Activated CD4-positive, alpha-beta T cell treated with anti-CD3 and anti-CD28 coated beads, Interleukin-2, amount 50 U/mL, for 24 hours (primary cell): ENCODE measurements at regions not wholly inside any gene's neighbourhood (a gene's known extent, or its start where the extent isn't known, plus 50 kb on each side); places are given as distances from the start of the nearest gene placed in this dataset.
"Not testable (repeated sequence)": the region's sequence is repeated elsewhere in the genome, so short reads cannot be mapped to it uniquely, and the experiment has no call there.

Experiments used
- DNase-seq, 2 donors: peaks; one replicate each; pipeline ENCODE4 v3.0.0-alpha.2; 2020; ENCODE audit warnings: low read depth in 1 of 2, low spot score in 1 of 2

- DNase-seq = no peak
These were observed 1496.0 kb downstream of the UQCRFS1 start for GRCh38 chr19:27716922-27717321.

DNA sequence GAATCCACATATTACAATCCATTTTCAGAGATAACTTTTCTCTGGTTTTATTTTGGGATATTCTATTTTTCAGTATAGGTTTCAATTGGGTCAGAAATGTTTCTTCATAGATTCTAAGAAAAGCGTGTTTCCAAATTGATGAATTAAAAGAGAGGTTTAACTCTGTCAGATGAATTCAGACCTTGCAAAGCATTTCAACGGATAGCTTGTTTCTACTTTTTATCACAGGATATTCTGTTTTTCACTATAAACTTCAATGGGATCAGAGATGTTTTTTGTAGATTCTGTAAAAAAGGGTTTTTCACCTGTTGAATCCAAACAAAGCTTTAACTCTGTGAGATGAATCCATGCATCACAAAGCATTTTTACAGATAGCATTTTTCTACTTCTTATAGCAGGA is 1498.1 kb downstream of the UQCRFS1 start:
- DNase-seq = no peak

- no peak for DNase-seq
These were observed 1503.5 kb downstream of the UQCRFS1 start for GRCh38 chr19:27709496-27709895.

DNA sequence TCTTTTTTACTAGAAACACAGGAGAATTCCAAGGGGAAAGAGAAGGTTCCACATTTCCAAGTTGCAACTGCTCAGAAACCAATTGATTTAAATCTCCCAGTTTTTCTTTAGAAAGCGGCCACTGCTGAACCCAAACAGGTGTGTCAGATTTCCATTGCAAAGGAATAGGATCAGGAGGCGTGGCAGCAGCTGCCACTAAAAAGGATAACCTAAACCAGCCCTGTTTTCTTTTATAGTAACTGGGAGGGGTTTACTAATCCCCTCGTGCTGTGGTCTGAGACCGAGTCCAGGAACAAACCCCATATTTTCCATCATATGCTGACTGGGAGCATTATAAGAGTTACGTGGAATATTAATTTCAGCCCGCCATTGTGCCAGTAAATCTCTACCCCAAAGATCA is 1504.0 kb downstream of the UQCRFS1 start:
- DNase-seq = not testable (repeated sequence)

GRCh38 chr19:27707026-27707425 is 1505.9 kb downstream of the UQCRFS1 start:
- DNase-seq = not testable (repeated sequence)

GRCh38 chr19:27705896-27706295 is 1507.1 kb downstream of the UQCRFS1 start:
- no peak for DNase-seq

GRCh38 chr19:27694361-27695055 is 1518.4 kb downstream of the UQCRFS1 start:
- DNase-seq = no peak

DNA sequence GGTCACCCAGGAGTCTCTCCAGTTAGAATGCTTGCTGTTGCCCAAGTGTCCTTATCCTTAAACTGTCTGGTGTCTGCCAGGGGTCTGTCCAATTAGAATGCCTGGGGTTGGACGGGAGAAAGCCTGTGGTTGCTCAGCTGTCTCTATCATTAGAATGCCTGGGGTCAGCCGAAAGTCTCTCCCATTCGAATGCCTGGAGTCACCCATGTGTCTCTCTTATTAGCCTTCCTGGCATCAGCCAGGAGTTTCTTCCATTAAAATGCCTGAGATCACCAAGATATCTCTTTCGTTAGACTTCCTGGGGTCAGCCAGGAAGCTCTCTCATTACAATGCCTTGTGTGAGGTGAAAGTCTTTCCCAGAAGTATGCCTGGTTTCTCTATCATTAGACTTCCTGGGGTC is 1521.0 kb downstream of the UQCRFS1 start:
- DNase-seq = no peak

DNA sequence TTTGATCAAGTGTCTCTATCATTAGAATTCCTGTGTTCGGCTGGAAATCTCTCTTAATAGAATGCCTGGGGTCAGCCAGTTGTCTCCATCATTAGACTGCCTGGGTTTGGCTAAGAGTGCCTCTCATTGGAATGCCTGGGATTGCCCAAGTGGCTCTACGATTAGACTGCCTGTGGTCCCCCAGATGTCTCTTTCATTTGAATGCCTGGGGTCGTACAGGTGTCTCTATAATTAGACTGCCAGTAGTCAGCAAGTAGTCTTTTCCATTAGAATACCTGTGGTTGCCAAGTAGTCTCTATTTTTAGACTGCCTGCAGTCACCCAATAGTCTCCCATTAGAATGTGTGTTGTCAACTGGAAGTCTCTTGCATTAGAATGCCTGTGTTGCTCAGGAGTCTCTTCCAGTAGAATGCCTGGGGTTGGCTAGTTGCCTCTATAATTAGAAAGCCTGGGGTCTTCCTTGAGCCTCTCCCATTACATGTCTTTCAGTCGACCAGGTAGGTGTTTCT is 1523.2 kb downstream of the UQCRFS1 start:
- no peak for DNase-seq

GRCh38 chr19:27684293-27684692 is 1528.7 kb downstream of the UQCRFS1 start:
- no peak for DNase-seq

DNA sequence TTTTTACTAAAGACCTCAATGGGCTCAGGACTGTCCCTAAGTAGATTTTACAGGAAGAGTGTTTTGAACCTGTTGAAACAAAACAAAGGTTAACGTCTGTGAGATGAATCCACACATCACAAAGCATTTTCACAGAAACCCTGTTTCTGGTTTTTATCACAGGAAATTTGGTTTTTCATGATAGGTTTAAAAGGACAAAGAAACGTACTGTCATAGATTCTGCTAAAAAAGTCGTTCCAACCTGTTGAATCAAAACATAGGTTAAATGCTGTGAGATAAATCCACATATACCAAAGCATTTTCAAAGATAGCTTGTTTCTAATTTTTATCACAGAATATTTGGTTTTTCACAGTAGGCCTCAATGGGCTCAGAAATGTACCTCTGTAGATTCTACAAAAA is 1531.0 kb downstream of the UQCRFS1 start:
- no peak for DNase-seq

GRCh38 chr19:27679905-27680304 is 1533.0 kb downstream of the UQCRFS1 start:
- no peak for DNase-seq

- no peak for DNase-seq
These were observed 1533.6 kb downstream of the UQCRFS1 start for GRCh38 chr19:27679399-27679798.

- DNase-seq = no peak
These were observed 1536.1 kb downstream of the UQCRFS1 start for GRCh38 chr19:27676877-27677276.

- no peak for DNase-seq
These were observed 1536.6 kb downstream of the UQCRFS1 start for GRCh38 chr19:27676334-27676733.

DNA sequence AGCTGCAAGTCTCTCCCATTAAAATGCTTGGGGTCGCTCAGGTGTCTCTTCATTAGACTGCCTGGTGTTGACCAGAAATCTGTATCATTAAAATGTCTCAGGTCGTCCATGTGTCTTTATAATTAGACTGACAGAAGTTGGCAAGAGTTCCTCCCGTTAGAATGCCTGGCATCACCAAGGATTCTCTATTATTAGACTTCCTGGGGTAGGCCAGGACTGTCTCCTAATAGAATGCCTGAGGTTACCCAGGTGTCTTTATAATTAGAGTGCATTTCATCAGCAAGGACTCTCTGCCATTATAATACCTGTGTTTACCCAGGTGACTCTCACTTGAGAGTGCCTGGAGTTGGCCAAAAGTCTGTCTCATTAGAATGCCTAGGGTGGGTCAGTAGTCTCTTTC is 1537.2 kb downstream of the UQCRFS1 start:
- DNase-seq = no peak

DNA sequence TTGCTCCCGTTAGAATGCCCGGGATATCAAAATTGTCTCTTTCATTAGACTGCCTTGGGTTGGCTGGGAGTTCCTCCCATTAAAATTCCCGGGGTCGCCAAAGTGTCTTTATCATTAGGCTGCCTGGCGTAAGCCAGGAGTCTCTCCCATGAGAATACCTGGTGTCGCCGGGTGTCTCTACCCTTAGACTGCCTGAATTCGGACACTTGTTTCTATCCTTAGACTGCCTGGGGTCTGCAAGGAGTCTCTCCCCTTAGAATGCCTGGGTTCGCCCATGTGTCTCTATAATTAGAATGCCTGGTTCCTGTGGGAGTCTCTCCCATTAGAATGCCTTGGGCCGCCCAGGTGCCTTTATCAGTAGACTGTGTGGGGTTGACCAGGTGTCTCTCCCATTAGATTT is 1538.2 kb downstream of the UQCRFS1 start:
- DNase-seq = no peak

DNA sequence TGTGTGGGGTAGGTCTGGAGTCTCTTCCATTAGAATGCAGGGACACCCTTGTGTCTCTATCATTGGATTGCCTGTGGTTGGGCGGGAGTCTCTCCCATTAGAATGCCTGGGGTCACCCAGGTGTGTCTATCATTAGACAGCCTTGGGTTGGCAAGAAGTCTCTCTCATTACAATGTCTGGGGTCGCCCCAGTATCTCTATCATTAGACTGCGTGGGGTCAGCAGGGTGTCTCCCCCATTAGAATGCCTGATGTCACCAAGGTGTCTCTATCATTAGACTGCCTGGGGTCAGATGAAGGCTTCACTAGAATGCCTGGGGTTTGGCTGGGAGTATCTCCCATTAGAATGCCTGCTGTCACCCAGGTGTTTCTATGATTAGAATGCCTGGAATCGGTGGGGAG is 1539.0 kb downstream of the UQCRFS1 start:
- no peak for DNase-seq

DNA sequence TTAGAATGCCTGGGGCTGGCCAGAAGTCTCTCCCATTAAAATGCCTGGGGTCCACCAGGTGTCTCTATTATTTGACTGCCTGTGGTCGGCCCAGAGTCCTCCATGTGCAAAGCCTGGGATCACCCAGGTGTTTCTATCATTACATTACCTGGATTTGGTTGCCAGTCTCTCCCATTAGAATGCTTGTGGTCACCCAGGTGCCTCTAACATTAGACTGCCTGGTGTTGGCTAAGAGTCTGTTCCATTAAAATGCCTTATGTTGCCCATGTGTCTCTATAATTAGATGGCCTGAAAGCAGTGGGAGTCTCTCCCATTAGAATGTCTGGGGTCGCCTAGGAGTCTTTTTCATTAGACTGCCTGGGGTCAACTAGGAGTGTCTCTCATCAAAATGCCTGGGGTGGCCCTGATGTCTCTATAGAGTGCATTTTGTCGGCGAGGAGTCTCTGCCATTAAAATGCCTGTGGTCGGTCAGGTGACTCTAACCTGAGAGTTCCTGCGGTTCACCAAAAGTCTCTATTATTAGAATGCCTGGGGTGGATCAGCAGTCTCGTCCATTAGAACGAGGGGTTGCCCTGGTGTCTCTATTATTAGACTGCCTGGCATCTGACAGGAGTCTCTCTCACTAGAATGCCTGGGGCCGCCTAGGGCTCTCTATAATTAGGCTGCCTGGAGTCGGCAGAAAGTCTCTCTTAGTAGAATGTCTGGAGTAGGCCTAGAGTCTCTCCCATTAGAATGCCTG is 1540.5 kb downstream of the UQCRFS1 start:
- no peak for DNase-seq

DNA sequence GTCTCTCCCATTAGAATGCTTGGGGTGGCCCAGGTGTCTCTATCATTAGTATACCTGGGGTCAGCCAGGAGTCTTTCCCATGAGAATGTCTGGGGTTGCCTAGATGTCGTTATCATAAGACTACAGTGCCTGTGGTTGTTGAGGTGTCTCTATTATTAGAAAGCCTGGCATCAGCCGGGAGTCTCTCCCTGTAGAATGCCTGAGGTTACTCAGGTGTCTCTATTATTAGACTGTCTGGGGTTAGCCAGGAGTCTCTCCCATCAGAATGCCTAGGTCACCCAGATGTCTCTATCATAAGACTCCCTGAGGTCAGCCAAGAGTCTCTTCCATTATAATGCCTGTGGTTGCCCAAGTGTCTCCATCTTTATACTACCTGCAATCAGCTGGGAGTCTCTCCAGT is 1541.1 kb downstream of the UQCRFS1 start:
- DNase-seq = no peak

DNA sequence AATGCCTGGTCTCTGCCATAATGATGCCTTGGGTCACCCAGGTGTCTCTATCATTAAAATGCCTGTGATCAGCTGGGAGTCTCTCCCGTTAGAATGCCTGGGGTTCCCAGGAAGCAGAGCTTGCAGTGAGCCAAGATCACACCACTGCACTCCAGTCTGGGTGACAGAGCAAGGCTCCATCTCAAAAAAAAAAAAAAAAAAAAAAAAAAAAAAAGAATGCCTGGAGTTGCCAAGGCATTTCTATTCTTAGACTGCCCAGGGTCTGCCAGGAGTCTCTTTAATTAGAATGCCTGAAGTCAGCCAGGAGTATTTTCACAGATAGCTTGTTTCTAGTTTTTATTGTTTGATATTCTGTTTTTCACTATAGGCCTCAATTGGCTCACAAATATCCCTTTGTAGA is 1552.5 kb downstream of the UQCRFS1 start:
- DNase-seq = no peak

DNA sequence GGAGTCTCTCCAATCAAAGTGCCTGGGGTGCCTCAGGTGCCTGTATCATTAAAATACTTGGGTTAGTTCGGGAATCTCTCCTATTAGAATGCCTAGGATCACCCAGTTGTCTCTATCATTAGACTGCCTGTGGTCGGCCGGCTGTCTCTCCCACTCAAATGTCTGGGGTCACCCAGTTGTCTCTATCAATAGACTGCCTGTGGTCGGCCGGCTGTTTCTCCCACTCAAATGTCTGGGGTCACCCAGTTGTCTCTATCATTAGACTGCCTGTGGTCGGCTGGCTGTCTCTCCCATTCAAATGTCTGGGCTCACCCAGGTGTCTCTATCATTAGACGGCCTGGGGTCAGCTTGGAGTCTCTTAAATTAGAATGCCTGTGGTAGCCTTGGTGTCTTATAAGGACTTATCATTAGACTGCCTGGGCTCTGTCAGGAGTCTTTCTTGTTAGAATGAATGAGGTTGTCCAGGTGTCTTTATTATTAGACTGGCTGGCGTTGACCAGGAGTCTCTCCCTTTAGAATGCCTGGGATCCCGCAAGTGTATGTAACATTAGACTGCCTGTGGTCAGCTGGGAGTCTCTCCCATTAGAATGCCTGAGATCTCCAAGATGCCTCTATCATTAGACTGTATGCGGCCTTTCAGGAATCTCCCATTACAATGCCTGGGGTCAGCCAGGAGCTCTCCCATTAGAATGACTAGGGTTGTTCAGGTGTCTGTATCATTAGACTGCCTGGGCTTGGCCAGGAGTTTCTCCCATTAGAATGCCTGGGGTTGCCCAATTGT is 1555.5 kb downstream of the UQCRFS1 start:
- DNase-seq = no peak
